Left lung (tissue), 4 donors: ENCODE measurements at regions not wholly inside any gene's neighbourhood (a gene's known extent, or its start where the extent isn't known, plus 50 kb on each side); places are given as distances from the start of the nearest gene placed in this dataset.

Experiments used
- ATAC-seq: fragments of 200-7000 bp; cut with Tn5 transposase; one replicate; pipeline ENCODE4 v1.9.1; 2020; ENCODE audit warnings: moderate library complexity
- DNase-seq, 4 donors: peaks; one replicate each; pipeline ENCODE4 v3.0.0-alpha.2; 2013 to 2020
- H3K27ac ChIP-seq, 2 donors: fragments of 200-600 bp; sonication (generic) in 1 of 2; one replicate each; pipeline versions ENCODE4 v1.5.0 to v1.8.0; 2020 to 2021
- H3K27me3 ChIP-seq, 2 donors: fragments of 200-600 bp; sonication (generic) in 1 of 2; one replicate each; pipeline versions ENCODE4 v1.5.0 to v1.8.0; 2020 to 2021
- H3K36me3 ChIP-seq, 2 donors: fragments of 200-600 bp; sonication (generic) in 1 of 2; one replicate each; pipeline versions ENCODE4 v1.5.0 to v1.8.0; 2020 to 2021
- H3K4me1 ChIP-seq, 2 donors: fragments of 200-600 bp; one replicate each; pipeline ENCODE4 v1.8.0; 2021
- H3K4me3 ChIP-seq, 2 donors: fragments of 200-600 bp; sonication (generic) in 1 of 2; one replicate each; pipeline versions ENCODE4 v1.5.0 to v1.8.0; 2020 to 2021; ENCODE audit warnings: mild to moderate bottlenecking in 1 of 2
- H3K9me3 ChIP-seq, 2 donors: fragments of 200-600 bp; sonication (generic) in 1 of 2; one replicate each; pipeline versions ENCODE4 v1.5.0 to v1.8.0; 2020 to 2021
- CTCF ChIP-seq, 2 donors: fragments of 200-600 bp; sonication (generic) in 1 of 2; IDR thresholded peaks; one replicate each; pipeline versions ENCODE4 v1.5.0 to v1.8.0; 2021; ENCODE audit warnings: antibody characterized with exemption in 2 of 2
- intact Hi-C, 2 donors: fragments of 100-400 bp; cut with DNase I; formaldehyde crosslinking; loops; one replicate each; pipeline versions ENCODE4 v1.11.2 to v1.14.2; 2022
- donor health status: DM: no; HTN: yes; CAD: no.
- donor health status: DM: no; HTN: no; CAD: no.

DNA sequence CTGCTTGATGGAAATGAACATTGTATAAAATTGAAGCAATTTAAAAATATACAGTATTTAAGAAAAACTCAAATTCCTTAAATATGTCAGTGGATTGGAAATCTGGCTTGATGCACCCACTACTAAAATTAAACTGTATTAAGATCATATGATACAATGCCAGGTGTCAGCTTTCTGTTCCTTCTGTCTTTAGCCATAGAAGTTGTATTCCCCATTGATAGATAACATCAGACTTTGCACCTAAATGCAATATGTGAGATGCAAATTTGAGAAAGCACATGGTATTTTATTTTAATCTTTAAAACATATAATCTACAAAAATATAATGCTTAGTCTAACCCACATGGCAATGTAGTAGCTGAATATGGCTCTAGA lies 697.4 kb upstream of the WWC1 start:
- ATAC-seq (no peak), DNase-seq (no peak)
- Histone ChIP-seq H3K4me3 (no peak overlapping the region), H3K27ac (no peak overlapping the region), H3K27me3 (no peaks in the 10 kb centered on the region), H3K36me3 (no peaks in the 10 kb centered on the region), H3K9me3 (no peaks in the 10 kb centered on the region), H3K4me1 (no peaks in the 10 kb centered on the region)
- intact Hi-C loops = no loop called here
- TF ChIP-seq CTCF (IDR thresholded peaks at IDR 0.05) = no peak

DNA sequence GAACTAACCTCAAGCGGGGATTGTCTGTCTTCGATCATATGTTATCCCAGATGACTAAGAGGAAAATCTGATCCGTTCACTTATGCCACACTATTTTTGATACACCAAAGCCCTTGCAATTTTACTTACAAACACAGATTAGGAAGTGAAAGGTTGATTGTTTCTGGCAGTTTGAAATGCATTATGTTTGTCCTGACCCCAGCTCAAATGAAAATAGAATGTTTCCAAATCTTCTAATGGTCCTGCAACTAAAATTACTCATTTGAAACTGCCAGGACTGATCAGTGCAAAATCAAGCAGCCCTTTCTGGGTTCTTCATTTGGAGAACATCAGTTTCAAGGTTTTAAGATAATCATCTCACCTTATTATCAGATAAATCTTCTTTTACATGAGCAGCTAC lies 696.7 kb upstream of the WWC1 start:
- H3K4me1 ChIP-seq = no peaks in the 10 kb centered on the region
- DNase-seq (no peak), ATAC-seq (no peak)
- H3K4me3 ChIP-seq = no peak overlapping the region
- TF ChIP-seq CTCF (IDR thresholded peaks at IDR 0.05) = no peak
- H3K27me3 ChIP-seq = no peaks in the 10 kb centered on the region
- no peaks in the 10 kb centered on the region for H3K36me3 ChIP-seq
- H3K27ac ChIP-seq = no peak overlapping the region
- no peaks in the 10 kb centered on the region for H3K9me3 ChIP-seq
- intact Hi-C loops = no loop called here

- H3K27ac ChIP-seq = no peak overlapping the region
- DNase-seq = no peak
- H3K4me1 ChIP-seq = no peaks in the 10 kb centered on the region
- intact Hi-C loops = no loop called here
- H3K9me3 ChIP-seq = no peaks in the 10 kb centered on the region
- H3K27me3 ChIP-seq = no peaks in the 10 kb centered on the region
- no peak for ATAC-seq
- TF ChIP-seq CTCF (IDR thresholded peaks at IDR 0.05) = no peak
- H3K4me3 ChIP-seq = no peak overlapping the region
- no peaks in the 10 kb centered on the region for H3K36me3 ChIP-seq
These were observed 696.2 kb upstream of the WWC1 start for GRCh38 chr5:167595196-167595595.

GRCh38 chr5:167598166-167598565 lies 693.3 kb upstream of the WWC1 start:
- intact Hi-C loops = no loop called here
- Histone ChIP-seq H3K4me1 (no peaks in the 10 kb centered on the region), H3K4me3 (no peak overlapping the region), H3K27ac (no peak overlapping the region), H3K27me3 (no peaks in the 10 kb centered on the region), H3K36me3 (no peaks in the 10 kb centered on the region), H3K9me3 (no peaks in the 10 kb centered on the region)
- DNase-seq (no peak), ATAC-seq (no peak)
- TF ChIP-seq CTCF (IDR thresholded peaks at IDR 0.05) = no peak

- no peaks in the 10 kb centered on the region for H3K4me1 ChIP-seq
- H3K4me3 ChIP-seq = no peak overlapping the region
- H3K27ac ChIP-seq = no peak overlapping the region
- H3K27me3 ChIP-seq = no peaks in the 10 kb centered on the region
- intact Hi-C loops = no loop called here
- H3K9me3 ChIP-seq = no peaks in the 10 kb centered on the region
- no peak for TF ChIP-seq CTCF (IDR thresholded peaks at IDR 0.05)
- no peaks in the 10 kb centered on the region for H3K36me3 ChIP-seq
- ATAC-seq (no peak), DNase-seq (no peak)
These were observed 689.4 kb upstream of the WWC1 start for GRCh38 chr5:167602067-167602466.
